DMS114 treated with DMSO at 0.1 percent for 48 hours (cell line): ENCODE measurements at regions not wholly inside any gene's neighbourhood (a gene's known extent, or its start where the extent isn't known, plus 50 kb on each side); places are given as distances from the start of the nearest gene placed in this dataset.

ENCODE experiments used
- DNase-seq: peaks from one replicate; lab custom pipeline; 2025; ENCODE audit not compliant: unreplicated experiment; lab: John Stamatoyannopoulos, UW

GRCh38 chr12:13451776-13452175 is 255.2 kb downstream of the EMP1 start:
- no peak for DNase-seq

GRCh38 chr12:13450231-13451080 is 253.9 kb downstream of the EMP1 start:
- no peak for DNase-seq

DNA sequence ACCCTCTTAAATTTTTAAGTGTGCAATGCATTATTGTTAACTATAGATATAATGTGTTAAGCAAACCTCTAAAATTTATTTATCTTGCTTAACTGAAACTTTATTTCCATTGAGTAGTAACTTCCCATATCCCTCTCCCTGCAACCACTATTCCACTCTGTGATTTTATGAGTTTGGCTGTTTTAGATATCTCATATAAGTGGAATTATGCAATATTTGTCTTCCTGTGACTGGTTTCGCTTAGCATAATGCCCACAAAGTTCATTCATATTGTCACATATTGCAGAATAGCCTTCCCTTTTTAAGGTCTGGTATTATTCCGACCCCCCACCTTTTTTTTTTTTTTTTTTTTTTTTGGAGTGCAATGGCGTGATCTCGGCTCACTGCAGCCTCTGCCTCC is 247.6 kb downstream of the EMP1 start:
- DNase-seq: no peak

DNA sequence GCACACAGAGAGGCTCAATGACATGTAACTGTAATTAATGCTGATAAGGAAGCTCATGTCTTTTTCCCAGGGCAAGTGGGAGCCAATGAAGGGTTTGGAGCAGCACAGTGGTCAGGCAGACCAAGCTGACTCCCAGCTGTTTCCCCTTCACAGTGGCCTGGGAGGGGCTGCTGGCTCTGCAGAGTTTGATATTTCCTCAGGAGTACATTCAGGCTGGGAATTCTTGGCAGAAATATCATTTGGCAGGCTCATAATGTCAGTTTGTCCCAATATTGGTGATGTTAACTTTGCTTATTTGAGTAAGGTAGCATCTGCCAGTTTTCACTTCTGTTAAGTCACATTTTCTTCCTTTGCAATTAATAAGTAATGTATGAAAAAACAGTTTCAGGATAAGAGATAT is 247.0 kb downstream of the EMP1 start:
- DNase-seq: no peak

DNA sequence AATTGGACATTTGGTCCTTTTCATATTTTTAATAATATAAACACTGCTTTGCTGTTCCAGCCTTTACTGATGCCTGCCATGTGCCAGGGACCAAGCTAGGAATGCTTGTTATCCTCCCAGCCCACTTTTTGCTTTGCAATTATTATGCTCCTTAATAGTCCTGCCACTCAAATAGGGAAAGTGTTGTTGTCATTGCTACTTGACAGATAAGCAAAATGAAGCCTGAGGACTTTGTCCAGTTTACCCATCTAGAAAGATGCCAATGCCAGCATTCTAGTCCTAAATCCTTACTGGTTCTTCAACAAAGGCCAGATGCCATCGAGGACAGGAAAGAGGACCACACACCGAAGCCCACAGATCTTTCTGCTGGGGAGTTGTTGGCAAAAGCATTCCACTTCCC is 246.5 kb downstream of the EMP1 start:
- no peak for DNase-seq

GRCh38 chr12:13442457-13442856 is 245.9 kb downstream of the EMP1 start:
- no peak for DNase-seq

- DNase-seq: no peak
Measured at GRCh38 chr12:13440844-13441243, 244.3 kb downstream of the EMP1 start.

GRCh38 chr12:13437541-13437940 is 241.0 kb downstream of the EMP1 start:
- DNase-seq: no peak

DNA sequence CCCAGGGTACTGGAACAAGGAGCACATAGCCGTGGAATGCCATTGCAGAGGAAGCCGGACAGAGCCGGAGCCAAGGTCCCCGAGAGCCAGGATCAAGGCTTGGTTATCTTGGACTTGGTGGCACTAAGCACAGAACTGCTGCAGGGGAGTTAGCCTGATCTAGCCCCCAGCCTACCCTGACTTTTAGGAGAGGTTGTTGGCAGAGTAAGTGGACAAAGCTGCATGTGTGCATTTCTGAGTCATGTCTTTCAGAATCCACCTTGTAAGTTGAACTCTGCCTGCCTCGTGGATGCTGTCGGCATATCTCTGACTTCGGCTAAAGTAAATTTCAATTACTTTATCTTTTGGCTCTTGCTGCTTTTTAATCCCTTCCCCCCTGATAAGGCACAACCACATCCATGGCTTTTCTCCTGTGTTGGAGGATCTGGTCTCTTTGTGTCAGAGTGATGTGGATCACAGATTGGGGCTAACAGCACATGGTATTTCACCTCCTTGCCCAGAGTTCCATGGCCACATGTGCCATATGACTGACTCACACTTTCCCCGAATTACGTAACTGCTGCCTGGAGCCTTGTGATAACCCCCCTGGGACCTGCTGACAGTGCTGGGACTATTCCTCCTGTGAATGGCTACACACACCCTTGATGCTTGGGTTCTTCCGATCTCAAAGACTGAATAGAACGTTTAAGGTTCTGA is 240.3 kb downstream of the EMP1 start:
- no peak for DNase-seq

DNA sequence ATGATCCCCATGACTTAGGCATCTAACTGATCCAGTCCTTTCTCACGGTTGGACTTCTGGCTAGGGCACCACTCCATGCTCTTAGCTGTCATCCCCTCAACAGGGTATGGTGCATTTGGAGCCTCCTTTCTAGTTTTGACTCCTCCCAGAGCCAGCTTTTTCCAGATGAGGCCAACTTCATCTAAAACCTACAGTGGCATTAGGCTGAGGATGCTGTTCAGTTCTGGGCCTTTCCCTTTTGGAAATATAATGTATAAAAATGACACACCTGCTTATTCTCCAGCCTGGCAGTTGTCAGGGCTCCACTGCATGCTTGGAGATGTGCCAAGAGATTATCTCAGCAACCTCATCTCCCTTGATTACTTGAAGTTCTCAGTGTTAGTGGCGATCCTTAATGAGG is 239.7 kb downstream of the EMP1 start:
- DNase-seq: no peak

DNA sequence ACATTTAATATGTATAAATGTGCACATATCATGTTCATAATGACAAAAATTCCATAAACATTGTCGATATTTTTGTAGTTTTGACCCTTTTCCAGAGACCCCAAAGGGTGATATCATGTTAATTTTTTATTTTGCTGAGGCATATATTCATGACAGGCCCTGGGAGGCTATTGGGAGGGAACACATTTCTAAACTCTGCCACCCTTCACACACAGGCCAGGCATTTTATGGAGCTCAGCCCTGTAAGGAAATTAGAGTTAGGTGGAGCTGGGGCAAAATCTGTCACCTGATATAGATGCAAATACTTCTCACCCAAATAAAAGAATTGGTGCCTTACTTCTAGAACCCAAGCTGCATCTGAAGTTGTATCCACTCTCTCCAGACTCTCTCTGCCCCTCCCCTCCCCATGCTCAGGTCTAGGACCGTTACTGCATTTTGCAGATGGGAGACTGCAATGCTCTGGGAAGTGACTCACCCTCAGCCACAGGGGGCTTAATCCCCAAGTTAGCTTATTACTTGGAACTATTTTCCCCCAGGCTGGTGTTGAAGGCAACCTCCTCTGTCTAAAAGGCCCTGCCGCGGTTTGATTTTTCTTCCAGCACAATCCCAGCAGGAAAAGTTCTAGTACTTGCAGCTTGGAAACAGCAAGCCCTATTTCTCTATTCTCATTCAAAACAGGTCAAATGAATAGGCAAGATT is 238.9 kb downstream of the EMP1 start:
- no peak for DNase-seq

DNA sequence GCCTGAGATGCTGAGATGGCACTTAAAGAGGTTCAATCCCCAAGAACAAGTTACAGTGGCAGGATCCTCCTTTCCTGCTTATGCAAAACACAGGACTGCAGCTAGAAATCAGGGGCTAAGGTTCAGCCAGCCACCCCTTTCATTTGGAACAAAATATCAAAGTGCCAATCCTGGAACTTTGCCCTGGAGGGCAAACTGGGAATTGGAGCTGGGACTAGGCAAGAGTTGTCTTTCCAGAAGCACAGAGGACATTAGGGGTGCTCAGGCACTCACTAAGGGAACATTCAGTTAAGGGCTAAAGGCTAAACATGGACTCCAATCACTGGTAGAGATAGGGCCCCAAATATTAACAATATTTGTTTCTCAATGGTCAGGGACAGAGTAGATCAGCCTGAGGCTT is 237.2 kb downstream of the EMP1 start:
- no peak for DNase-seq

DNA sequence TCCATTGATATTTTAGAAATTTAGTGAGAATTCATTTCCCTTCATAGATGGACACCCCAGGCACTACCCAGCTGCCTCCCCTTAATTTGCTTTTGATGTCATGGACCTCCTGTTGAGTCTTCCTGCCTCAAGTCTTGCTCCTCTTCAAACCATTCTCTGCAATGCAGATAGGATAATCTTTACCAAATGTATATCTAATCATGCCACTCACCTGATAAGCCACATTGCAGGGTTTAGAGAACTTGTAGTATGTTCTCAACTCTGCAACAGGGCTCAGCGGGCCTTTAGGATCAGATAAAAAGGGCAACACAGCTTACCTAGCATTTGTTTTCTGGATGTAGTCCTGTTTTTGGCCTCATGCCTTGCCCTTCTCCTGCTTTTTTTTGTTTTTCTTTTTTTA is 234.5 kb downstream of the EMP1 start:
- no peak for DNase-seq

GRCh38 chr12:13428538-13429265 is 232.2 kb downstream of the EMP1 start:
- no peak for DNase-seq

DNA sequence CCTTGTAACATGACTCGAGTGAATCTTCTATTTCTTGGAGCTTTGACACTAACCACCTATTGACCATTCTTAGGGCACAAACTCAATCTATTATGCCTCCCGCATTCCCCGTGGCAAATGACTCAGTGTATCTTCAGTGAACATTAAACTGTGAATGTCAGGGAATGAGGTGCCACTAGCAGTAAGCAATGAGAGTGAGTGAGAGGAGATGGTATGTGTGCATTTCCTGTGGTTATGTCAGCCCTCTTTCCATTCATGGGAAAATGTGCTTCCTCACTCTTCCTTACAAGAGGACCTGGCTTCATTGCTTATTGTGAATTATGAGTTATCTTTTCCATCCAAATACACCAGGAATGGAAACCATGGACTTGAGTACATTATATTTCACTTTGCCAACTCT is 229.2 kb downstream of the EMP1 start:
- DNase-seq: no peak

DNA sequence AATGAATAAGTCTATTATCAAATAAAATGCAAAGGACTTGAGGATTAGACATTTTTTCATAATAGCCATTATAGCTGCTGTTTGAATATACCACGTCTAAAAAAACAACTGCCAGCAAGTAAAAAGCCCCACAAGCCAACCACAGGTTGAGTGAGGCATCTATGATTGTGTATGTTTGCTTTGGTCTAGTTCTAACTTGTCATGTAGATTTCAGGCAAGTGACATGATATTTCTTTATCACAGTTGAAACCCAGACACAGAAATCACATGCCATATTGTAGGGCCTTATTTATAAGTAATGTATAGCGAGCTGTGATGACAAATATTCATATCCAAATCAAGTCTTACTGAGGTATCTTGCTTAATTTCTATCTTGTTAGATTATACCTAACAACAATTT is 225.8 kb downstream of the EMP1 start:
- no peak for DNase-seq

DNA sequence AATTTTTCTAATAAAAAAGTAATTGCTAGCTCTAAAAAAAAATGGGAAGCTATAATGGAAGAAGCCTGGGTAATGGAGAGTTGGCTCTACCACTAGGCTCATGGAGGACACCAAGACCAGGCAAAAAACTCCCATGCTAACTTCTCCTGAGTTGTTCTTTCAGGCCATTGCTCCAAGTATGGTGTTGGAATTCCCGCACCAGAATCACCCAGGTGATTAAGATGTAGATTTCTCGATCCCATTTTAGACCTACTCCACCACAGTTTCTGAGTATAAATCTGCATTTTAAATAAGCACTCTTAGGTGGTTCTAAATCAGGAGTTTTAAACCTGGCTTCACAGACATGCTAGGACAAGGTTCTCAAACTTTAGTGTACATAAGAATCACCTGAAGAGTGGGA is 221.0 kb downstream of the EMP1 start:
- DNase-seq: no peak

- no peak for DNase-seq
Measured at GRCh38 chr12:13411287-13411686, 214.8 kb downstream of the EMP1 start.

GRCh38 chr12:13405961-13406703 is 209.6 kb downstream of the EMP1 start:
- DNase-seq: no peak

GRCh38 chr12:13404631-13405473 is 208.3 kb downstream of the EMP1 start:
- DNase-seq: no peak
